Osteoblast (primary cell): ENCODE measurements at regions not wholly inside any gene's neighbourhood (a gene's known extent, or its start where the extent isn't known, plus 50 kb on each side); places are given as distances from the start of the nearest gene placed in this dataset.
"Not testable (repeated sequence)": the region's sequence is repeated elsewhere in the genome, so short reads cannot be mapped to it uniquely, and the experiment has no call there.

Experiments
- DNase-seq: peaks from one replicate; pipeline ENCODE4 v3.0.0; 2011; ENCODE audit warnings: low spot score, mixed read lengths; ENCODE audit not compliant: insufficient read length; ENCODE audit errors: missing footprints
- H2AFZ ChIP-seq: 2 replicates; pipeline ENCODE4 v1.6.0; 2011; ENCODE audit warnings: mild to moderate bottlenecking, low read length
- H3K27ac ChIP-seq: 2 replicates; pipeline ENCODE4 v1.5.1; 2011; ENCODE audit warnings: mild to moderate bottlenecking, low read depth, low read length, moderate library complexity
- H3K27me3 ChIP-seq: 2 replicates; pipeline ENCODE4 v1.6.0; 2012; ENCODE audit warnings: mild to moderate bottlenecking, control low read depth, inconsistent platforms, low read length, moderate library complexity; ENCODE audit not compliant: insufficient read depth
- H3K36me3 ChIP-seq: 2 replicates; pipeline ENCODE4 v1.5.1; 2011; ENCODE audit warnings: mild to moderate bottlenecking, low read length, control low read depth, moderate library complexity; ENCODE audit not compliant: insufficient read depth
- H3K4me1 ChIP-seq: 2 replicates; pipeline ENCODE4 v1.5.1; 2011; ENCODE audit warnings: mild to moderate bottlenecking, low read length, control low read depth, moderate library complexity; ENCODE audit not compliant: insufficient read depth
- H3K4me2 ChIP-seq: 2 replicates; pipeline ENCODE4 v1.6.0; 2011; ENCODE audit warnings: mild to moderate bottlenecking, low read length; ENCODE audit not compliant: insufficient read depth
- H3K4me3 ChIP-seq: fragments of 200-600 bp; sonication (generic); 3 replicates; pipeline ENCODE4 v1.5.1; 2012; ENCODE audit warnings: mild to moderate bottlenecking, low read length, inconsistent platforms; ENCODE audit not compliant: insufficient read depth
- H3K79me2 ChIP-seq: 2 replicates; pipeline ENCODE4 v1.6.0; 2012; ENCODE audit warnings: mild to moderate bottlenecking, low read length, control low read depth, inconsistent platforms; ENCODE audit not compliant: insufficient read depth
- H3K9me3 ChIP-seq: 2 replicates; pipeline ENCODE4 v1.5.1; 2011; ENCODE audit warnings: low read depth, low read length, control low read depth
- H4K20me1 ChIP-seq: 2 replicates; pipeline ENCODE4 v1.6.0; 2012; ENCODE audit warnings: mild to moderate bottlenecking, low read length, control low read depth; ENCODE audit not compliant: insufficient read depth
- TF ChIP-seq, protein P1 (sequence below): IDR thresholded peaks from 2 replicates; pipeline ENCODE4 v1.5.1; 2011; ENCODE audit warnings: mild to moderate bottlenecking, low read depth, low read length, moderate library complexity; ENCODE audit errors: extremely low read depth

GRCh38 chr6:131471331-131471730 lies 101.7 kb upstream of the ARG1 start:
- H3K4me3 ChIP-seq, result no peak overlapping the region
- peaks cover 2% of the 10 kb centered on the region for H3K27me3 ChIP-seq
- H4K20me1 ChIP-seq, result no peaks in the 10 kb centered on the region
- no peaks in the 10 kb centered on the region for H3K79me2 ChIP-seq
- no peak for DNase-seq
- no peak overlapping the region for H3K4me2 ChIP-seq
- H3K36me3 ChIP-seq, result no peaks in the 10 kb centered on the region
- H3K4me1 ChIP-seq, result peaks cover 11% of the 10 kb centered on the region
- no peaks in the 10 kb centered on the region for H3K9me3 ChIP-seq
- no peak overlapping the region for H3K27ac ChIP-seq
- H2AFZ ChIP-seq, result no peak overlapping the region
- TF ChIP-seq, protein P1, sequence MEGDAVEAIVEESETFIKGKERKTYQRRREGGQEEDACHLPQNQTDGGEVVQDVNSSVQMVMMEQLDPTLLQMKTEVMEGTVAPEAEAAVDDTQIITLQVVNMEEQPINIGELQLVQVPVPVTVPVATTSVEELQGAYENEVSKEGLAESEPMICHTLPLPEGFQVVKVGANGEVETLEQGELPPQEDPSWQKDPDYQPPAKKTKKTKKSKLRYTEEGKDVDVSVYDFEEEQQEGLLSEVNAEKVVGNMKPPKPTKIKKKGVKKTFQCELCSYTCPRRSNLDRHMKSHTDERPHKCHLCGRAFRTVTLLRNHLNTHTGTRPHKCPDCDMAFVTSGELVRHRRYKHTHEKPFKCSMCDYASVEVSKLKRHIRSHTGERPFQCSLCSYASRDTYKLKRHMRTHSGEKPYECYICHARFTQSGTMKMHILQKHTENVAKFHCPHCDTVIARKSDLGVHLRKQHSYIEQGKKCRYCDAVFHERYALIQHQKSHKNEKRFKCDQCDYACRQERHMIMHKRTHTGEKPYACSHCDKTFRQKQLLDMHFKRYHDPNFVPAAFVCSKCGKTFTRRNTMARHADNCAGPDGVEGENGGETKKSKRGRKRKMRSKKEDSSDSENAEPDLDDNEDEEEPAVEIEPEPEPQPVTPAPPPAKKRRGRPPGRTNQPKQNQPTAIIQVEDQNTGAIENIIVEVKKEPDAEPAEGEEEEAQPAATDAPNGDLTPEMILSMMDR, result no peak

- H3K27me3 ChIP-seq, H3K4me3 ChIP-seq, H2AFZ ChIP-seq, H3K36me3 ChIP-seq, H4K20me1 ChIP-seq, H3K27ac ChIP-seq, H3K4me2 ChIP-seq, H3K79me2 ChIP-seq, DNase-seq, H3K9me3 ChIP-seq: not testable (repeated sequence)
- peaks cover 11% of the 10 kb centered on the region for H3K4me1 ChIP-seq
Observed at GRCh38 chr6:131473303-131473702, 99.7 kb upstream of the ARG1 start.

DNA sequence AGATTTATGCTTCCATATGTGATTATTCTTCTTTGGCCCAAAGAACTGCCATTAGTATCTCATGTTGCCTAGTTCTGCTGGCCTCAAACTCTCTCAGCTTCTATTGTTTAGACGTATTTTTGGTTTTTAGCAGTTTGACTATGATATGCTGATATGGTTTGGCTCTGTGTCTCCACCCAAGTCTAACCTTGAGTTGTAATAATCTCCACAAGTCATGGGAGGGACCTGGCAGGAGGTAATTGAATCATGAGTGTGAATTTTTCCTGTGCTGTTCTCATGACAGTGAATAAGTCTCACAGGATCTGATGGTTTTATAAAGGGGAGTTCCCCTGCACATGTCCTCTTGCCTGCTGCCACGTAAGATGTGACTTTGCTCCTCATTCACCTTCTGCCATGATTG lies 96.7 kb upstream of the ARG1 start:
- no peaks in the 10 kb centered on the region for H3K36me3 ChIP-seq
- no peaks in the 10 kb centered on the region for H3K4me1 ChIP-seq
- no peaks in the 10 kb centered on the region for H3K79me2 ChIP-seq
- H3K4me2 ChIP-seq, result no peak overlapping the region
- H2AFZ ChIP-seq, result no peak overlapping the region
- TF ChIP-seq, protein P1, result no peak
- no peaks in the 10 kb centered on the region for H3K9me3 ChIP-seq
- no peaks in the 10 kb centered on the region for H3K27me3 ChIP-seq
- H4K20me1 ChIP-seq, result no peaks in the 10 kb centered on the region
- H3K27ac ChIP-seq, result no peak overlapping the region
- no peak overlapping the region for H3K4me3 ChIP-seq
- peak; percentile 17 for DNase-seq

- H4K20me1 ChIP-seq, H2AFZ ChIP-seq, H3K4me2 ChIP-seq, H3K79me2 ChIP-seq, H3K27ac ChIP-seq, H3K4me3 ChIP-seq, H3K36me3 ChIP-seq, H3K4me1 ChIP-seq, H3K27me3 ChIP-seq, H3K9me3 ChIP-seq, DNase-seq: not testable (repeated sequence)
Observed at GRCh38 chr6:131478740-131479211, 94.2 kb upstream of the ARG1 start.

GRCh38 chr6:131486608-131487007 lies 86.4 kb upstream of the ARG1 start:
- Histone ChIP-seq H2AFZ (no peak overlapping the region), H3K36me3 (no peaks in the 10 kb centered on the region), H3K27me3 (peaks cover 7% of the 10 kb centered on the region), H3K9me3 (no peaks in the 10 kb centered on the region), H3K4me3 (no peak overlapping the region), H3K4me2 (no peak overlapping the region), H4K20me1 (no peaks in the 10 kb centered on the region), H3K4me1 (no peaks in the 10 kb centered on the region), H3K79me2 (no peaks in the 10 kb centered on the region), H3K27ac (no peak overlapping the region)
- TF ChIP-seq, protein P1, result no peak
- DNase-seq, result no peak
